Activated T-cell treated with anti-CD3 and anti-CD28 coated beads for 48 hours (primary cell): ENCODE measurements at regions not wholly inside any gene's neighbourhood (a gene's known extent, or its start where the extent isn't known, plus 50 kb on each side); places are given as distances from the start of the nearest gene placed in this dataset.

ENCODE experiments used
- DNase-seq: peaks from one replicate; pipeline ENCODE4 v3.0.0-alpha.2; 2020; ENCODE audit warnings: low read depth

DNA sequence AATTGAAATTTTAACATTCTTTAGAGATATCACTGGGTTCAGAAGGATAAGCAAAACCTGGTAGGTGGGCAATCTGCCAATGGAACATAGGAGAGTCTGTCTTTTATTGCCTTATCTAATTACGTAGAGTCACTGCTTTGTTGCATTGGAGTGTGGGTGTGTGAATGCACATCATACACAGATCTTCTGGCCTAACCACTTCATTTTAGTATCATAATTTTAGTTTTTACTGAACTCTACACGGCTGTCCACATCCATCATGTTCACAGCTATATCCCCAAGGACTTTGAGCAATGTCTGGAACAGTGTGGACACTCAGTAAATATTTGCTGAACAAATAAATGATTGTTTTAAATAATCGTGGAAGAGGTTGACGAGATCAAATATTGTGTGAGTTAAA is 104.6 kb upstream of the AKIRIN2 start:
- DNase-seq: no peak

GRCh38 chr6:87806099-87806498 is 104.1 kb upstream of the AKIRIN2 start:
- DNase-seq: no peak

DNA sequence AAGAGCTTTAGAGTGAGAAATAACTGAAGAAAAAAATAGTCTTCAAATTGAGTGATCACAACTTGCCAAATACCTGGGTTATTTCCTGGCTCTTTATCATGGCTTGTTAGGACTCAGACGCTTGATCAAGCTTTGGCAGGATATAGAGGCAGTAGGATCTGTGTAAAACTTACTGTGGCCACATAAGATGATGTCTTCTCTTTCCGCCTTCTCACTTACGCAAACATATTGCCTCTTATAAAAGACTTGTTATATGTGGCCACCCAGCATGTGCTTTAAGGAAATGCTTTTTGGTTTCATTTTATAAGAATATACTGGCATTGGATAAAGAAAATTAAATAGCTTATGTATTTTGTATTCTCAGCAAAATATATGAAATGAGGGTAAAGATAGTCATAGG is 101.8 kb upstream of the AKIRIN2 start:
- no peak for DNase-seq

- DNase-seq: no peak
Measured at GRCh38 chr6:87799651-87800050, 97.6 kb upstream of the AKIRIN2 start.

GRCh38 chr6:87798393-87799278 is 96.6 kb upstream of the AKIRIN2 start:
- DNase-seq: no peak

- DNase-seq: no peak
Measured at GRCh38 chr6:87794922-87795885, 93.2 kb upstream of the AKIRIN2 start.

DNA sequence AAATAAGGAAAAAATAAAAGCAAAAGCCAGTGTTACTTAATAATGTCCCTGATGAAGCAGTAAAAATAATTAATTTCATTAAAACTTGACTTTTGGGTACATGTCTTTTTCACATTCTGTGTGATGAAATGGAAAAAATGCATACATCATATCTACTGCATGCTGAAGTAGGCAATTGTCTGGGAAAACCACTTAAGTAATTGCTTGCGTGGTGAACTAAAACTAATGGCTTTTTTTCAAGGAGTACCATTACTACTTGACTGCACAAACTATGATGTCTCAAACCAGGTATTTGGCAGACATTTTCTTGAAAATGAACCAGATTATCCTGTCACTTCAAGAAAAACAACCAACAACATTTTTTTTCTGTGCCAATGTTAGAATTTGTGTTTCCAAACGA is 91.3 kb upstream of the AKIRIN2 start:
- DNase-seq: no peak

- no peak for DNase-seq
Measured at GRCh38 chr6:87791982-87792381, 89.9 kb upstream of the AKIRIN2 start.

DNA sequence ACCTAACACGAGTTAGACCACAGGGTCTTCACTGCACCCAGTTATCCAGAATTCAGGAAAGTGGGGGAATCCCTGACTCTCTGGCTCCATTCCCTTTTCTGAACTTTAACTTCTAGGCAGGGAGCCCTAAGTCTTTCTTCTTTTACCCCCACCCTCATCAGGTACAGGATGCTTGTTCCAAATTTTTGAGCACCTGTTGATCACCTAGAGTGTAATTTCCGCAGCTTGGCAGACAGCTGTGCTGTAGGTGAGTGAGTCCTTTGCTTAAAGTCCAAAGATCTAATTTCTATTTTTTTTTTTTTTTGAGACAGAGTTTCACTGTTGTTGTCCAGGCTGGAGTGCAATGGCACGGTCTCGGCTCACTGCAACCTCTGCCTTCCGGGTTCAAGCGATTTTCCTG is 89.5 kb upstream of the AKIRIN2 start:
- no peak for DNase-seq

DNA sequence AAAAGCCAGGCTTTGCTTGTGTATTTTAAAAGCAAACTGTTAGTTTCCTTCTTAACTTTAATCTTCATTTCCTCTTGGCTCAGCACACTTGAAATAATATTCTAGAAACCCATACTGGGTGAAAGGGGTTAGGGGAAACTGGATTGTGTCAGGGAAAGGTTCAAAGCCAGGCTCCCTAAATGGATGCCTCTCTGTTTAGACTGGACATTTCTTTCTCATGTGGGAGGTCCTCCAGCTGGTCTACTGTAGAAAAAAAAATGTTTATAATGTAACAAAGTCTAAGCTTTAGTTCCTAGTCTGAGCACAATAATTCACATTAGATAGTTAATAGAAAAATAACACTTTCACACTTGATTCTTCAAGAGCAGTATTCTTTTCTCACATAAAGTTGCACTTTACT is 89.0 kb upstream of the AKIRIN2 start:
- no peak for DNase-seq

DNA sequence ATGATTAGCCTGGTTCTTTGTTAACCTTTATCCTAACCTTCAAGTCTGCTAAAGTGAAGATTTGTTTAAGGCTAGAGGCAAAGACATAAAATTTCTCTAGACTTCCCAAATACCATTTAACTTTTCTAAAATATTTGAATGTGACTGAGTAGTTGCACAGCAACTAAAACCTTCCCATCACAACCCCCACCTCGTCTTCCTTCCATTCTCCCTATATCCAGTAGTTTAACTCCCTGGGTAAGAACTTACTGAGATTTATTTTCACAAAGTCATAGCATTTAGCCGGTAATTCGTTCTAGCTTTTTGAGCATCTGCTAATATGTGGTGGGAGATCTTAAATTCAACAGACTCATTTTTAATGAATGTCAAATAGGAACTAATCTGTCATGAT is 87.9 kb upstream of the AKIRIN2 start:
- DNase-seq: no peak

- DNase-seq: no peak
Measured at GRCh38 chr6:87789198-87789899, 87.3 kb upstream of the AKIRIN2 start.

- no peak for DNase-seq
Measured at GRCh38 chr6:87788141-87788540, 86.1 kb upstream of the AKIRIN2 start.

- no peak for DNase-seq
Measured at GRCh38 chr6:87785229-87785862, 83.3 kb upstream of the AKIRIN2 start.

DNA sequence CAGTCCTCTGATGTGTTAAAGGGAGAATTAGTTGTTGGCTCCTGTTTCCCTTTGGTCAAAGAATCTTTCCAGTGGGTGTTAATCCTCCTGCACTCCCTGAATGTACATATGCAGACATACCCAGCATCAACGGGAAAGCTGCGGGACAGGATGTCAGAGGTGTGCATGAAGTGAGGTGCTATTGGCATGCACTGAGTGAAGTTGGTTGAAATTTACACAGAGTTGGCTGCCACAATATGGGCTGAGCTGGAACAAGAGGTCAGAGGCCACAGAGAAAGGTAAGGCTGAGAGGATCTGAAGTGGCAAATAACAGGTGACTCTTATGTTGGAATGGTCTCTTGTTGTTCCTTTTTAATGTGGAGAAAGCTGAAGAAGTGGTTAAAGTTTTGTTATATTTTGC is 82.7 kb upstream of the AKIRIN2 start:
- no peak for DNase-seq

DNA sequence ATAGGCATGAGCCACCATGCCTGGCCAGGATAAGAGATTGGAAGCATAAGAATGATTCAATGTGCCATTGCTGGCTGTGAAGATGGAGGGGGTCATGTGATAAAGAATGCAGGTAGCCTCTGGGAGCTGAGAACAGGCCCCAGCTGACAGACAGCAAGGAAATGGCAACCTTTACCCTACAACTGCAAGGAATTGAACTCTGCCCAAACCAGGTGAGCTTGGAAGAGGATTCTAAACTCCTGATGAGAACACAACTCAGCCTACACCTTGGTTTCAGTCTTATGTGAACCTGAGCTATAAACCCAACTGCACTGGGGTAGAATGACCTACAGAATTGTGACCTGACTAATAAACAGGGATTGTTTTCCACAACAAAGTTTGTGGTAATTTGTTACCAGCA is 82.0 kb upstream of the AKIRIN2 start:
- DNase-seq: no peak

- DNase-seq: no peak
Measured at GRCh38 chr6:87779542-87779941, 77.5 kb upstream of the AKIRIN2 start.

DNA sequence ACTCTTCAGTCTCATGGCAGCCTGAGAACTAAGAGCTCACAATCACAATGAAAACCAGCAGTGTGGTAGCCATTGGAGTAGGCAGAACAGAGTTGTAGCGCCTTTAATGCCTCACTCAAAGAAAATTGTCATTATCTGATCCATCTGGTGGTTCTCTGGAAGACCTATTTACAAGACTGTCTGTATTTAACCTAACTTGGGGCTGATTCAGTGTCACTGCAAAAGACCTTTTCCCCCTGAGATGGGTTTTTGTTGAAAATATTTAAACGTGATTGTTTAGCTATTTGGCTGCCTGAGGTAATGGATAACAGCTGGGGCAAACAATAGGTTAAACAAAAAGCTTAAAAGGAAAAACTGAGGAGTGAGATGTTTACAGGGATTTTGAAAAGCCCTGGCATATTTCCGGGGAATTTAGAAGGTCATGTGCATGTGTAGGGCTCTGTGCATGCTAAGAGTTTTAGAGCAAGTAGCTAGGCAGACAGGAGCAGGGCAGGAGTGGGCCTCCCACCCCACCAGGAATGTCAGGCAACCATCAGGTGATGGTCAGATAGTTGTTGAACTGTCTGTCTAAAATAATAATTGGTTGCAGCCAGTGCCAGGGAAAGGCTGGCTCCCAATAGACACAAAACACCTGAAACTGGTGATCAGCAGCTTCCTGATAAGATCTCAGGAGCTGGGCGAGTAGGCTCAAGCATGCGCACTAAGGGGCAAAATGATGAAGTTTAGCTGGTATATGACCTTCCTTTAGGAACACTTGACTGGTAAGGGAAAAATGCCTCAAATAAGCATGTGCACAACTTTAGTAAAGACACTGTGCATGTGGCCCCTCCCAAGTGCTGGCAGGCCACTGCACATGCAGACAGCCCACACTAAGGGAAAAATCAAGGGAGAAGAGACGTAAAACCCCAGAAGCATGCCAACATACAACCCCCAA is 70.8 kb upstream of the AKIRIN2 start:
- DNase-seq: no peak

DNA sequence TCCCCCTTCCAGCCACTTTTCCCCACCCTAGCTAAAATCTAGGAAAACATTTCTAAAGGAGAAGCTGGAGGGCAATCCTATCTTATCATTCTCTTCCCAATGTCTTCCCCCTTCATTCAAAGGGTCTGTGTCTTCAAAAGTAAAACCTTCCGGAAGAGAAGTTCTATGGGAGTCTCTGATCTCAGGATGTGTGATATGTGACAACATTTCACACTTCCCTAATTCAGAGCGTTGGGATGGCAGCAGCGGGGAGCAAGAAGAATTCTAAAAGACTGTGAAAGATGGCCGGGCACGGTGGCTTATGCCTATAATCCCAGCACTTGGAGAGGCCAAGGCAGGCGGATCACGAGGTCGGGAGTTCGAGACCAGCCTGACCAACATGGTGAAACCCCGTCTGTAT is 65.4 kb upstream of the AKIRIN2 start:
- DNase-seq: no peak

GRCh38 chr6:87766211-87766610 is 64.2 kb upstream of the AKIRIN2 start:
- DNase-seq: no peak

DNA sequence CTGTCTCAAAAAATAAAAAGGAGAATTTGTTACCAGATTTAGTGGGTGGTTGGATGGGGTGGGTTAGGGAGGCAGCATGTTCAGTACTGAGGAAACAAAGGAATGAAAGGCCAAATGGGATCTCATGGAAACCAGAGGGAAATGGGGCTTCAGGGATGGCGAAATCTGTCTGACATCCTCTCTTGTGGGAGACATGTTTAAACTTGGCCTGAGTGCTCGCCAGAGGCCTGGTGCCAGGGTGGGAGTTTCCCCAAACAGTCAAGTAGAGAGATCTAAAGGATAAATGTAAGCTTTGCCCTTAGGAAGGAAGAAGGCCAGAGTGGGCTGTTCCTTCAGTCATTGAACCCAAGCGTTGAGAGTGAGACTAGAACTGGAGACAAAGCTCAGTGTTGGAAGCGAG is 61.9 kb upstream of the AKIRIN2 start:
- no peak for DNase-seq
